ENCODE measurements at regions not wholly inside any gene's neighbourhood (a gene's known extent, or its start where the extent isn't known, plus 50 kb on each side); places are given as distances from the start of the nearest gene placed in this dataset.

DNA sequence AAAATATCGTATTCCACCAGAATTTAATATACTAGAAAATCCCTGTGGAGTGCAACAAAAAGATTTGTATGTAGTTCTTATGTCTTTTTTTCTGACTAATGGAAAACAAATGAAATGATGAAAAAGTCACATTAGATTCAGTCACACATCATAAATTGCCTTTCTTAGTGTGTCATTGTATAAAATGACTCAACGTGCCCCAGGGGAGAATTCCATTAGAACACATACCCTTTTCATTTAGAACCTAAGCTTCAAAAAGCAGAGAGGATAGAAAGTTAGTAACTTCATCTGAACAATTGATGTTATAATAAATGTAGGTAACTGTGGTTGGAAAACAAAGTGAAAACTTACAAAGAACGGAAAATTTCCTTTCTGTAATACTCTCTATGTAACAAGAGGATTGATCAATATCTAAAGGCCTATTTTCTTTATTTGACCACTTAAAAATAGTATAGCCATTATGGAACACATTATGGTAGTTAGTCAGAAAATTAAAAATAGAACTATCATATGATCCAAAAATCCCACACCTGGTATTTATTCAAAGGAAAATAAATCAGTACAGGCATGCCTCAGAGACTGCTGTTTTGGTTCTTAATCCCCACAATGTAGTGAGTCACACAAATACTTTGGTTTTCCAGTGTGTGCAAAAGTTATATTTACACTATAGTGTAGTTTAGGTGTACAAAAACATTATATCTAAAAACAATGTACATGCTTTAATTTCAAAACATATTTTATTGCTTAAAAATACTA lies 1016.1 kb downstream of the KCNT2 start:
- TF ChIP-seq, protein P1, sequence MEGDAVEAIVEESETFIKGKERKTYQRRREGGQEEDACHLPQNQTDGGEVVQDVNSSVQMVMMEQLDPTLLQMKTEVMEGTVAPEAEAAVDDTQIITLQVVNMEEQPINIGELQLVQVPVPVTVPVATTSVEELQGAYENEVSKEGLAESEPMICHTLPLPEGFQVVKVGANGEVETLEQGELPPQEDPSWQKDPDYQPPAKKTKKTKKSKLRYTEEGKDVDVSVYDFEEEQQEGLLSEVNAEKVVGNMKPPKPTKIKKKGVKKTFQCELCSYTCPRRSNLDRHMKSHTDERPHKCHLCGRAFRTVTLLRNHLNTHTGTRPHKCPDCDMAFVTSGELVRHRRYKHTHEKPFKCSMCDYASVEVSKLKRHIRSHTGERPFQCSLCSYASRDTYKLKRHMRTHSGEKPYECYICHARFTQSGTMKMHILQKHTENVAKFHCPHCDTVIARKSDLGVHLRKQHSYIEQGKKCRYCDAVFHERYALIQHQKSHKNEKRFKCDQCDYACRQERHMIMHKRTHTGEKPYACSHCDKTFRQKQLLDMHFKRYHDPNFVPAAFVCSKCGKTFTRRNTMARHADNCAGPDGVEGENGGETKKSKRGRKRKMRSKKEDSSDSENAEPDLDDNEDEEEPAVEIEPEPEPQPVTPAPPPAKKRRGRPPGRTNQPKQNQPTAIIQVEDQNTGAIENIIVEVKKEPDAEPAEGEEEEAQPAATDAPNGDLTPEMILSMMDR (IDR thresholded peaks at IDR 0.05), result no peak
- TF ChIP-seq POLR2A (IDR thresholded peaks at IDR 0.05), result no peak

All from thyroid gland (tissue), 4 donors.